GM19395 (cell line): ENCODE measurements at regions not wholly inside any gene's neighbourhood (a gene's known extent, or its start where the extent isn't known, plus 50 kb on each side); places are given as distances from the start of the nearest gene placed in this dataset.
A peak's percentile ranks its signal among the peaks of the same experiment; 100 is the strongest.
"Not testable (repeated sequence)": the region's sequence is repeated elsewhere in the genome, so short reads cannot be mapped to it uniquely, and the experiment has no call there.

Source experiments
- ATAC-seq: cut with Tn5 transposase; IDR thresholded peaks from one replicate; pipeline ENCODE4 v1.9.1; 2021; ENCODE audit warnings: mild to moderate bottlenecking, moderate library complexity; ENCODE audit not compliant: unreplicated experiment

DNA sequence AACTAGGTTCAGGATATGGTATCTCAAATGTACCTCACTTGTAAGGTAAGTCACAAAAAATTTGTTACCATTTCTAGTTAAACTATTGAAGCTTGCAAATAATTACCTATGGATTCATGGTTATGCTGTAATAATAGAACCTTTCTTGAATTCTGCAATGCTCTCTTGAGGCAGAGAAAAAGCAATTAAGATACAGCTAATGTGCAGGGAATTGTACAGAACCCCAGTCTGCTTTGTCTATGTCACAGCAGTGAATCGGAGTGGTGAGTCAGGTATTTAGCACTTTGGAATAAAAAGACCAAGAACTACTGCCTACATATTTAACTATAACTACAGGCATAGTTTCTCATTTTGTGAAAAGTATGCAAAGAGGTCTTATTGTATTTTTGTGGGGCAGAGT is 228.7 kb upstream of the GOT2 start:
- no peak for ATAC-seq

DNA sequence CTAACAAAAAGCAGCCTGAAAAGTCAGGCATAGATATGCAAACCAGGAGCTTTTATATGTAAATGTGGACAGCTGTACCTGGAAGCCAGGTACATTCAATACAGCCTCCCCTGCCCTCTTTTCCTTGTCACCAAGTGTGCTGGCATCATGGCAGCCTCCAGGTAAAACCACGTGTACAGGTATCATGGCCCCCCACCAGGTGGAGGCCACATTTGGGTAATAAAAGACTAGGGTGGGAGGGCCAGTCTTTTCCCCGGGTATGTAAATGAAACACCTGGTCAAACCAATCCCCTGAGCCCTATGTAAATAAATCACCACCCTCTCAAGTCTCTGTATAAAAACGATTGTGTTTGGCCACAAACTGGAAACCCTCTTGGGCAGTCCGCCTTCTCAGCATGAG is 226.4 kb upstream of the GOT2 start:
- no peak for ATAC-seq

GRCh38 chr16:58960034-58960433 is 225.9 kb upstream of the GOT2 start:
- no peak for ATAC-seq

DNA sequence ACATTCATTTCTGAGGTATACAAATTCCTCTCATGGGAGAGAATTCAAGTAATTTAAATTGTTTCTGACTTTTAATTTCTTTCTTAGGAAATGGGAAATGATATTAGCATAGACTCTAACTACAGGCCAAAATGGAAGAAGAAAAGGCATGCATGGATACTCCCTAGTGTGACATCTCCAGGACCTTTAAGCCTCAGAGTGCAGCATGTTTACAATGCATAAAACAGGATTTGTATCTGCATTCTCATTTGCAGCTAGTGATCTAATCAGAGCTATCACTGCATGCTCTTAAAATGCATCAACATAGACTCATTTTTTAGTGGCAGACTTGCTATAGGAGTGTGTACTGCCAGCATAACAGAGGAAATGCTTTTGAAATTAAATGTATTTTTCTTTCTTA is 224.6 kb upstream of the GOT2 start:
- no peak for ATAC-seq

DNA sequence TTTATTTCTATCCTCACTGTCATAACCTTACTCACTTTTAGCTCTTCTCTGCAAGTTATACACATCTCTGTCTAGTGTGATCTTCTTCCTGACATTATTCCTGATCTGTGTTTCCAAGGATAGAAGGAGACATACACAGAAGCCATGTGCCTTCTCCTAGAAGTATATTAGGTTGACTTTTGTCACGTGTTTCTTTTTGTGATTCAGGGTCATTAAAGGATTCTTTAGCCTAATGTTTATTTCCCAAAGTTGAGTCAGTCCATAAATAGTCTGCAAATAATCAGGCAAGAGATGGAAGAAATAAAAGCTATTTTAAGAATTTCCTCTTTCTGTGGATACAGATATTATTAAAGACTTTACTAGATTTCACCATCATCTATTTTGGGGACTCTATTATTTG is 214.1 kb upstream of the GOT2 start:
- no peak for ATAC-seq

- ATAC-seq: peak; percentile 64
These were observed 206.5 kb upstream of the GOT2 start for GRCh38 chr16:58940609-58941008.

GRCh38 chr16:58938811-58939210 is 204.7 kb upstream of the GOT2 start:
- ATAC-seq: no peak

DNA sequence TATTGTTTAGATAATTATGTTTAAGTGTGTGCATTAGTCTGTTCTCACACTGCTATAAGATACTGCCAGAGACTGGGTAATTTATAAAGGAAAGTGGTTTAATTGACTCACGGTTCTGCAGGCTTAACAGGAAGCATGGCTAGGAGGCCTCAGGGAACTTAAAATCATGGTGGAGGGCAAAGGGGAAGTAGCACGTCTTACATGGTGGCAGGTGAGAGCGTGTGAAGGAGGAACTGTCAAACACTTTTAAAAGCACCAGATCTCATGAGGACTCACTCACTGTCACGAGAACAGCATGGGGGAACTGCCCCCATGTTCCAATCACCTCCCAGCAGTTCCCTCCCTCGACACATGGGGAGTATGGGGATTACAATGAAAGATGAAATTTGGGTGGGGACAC is 203.5 kb upstream of the GOT2 start:
- no peak for ATAC-seq

DNA sequence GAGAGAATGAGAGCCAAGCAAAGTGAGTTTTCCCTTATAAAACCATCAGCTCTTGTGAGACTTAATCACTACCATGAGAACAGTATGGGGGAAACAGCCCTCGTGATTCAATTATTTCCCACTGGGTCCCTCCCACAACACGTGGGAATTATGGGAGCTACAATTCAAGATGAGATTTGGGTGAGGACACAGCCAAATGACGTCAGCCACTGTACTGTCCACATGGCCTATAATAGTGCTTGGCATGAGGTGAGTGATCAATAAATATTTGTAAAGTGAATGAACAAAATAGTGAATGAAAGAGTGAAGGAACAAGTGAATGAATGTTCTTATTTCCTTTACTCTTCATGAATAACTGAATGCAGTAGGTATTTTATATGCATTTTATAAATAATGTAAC is 199.1 kb upstream of the GOT2 start:
- ATAC-seq: no peak

DNA sequence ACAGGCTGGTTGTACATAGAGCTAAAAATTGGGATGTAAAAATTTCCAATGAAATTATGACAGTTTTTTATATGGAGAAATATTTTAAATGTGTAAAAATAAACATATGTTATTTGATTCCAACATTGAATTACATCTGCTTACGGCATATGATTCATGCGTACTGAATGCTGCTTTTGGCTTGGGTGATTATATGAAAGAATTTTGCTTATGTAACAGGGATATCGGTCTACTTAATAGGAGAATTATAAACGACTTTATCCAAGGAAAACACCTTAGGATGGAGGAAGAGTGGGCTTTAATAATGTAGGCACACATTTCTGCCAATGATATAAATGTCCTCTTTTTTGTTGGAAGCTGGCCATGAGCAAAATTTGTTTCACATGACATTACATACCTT is 197.3 kb upstream of the GOT2 start:
- no peak for ATAC-seq

DNA sequence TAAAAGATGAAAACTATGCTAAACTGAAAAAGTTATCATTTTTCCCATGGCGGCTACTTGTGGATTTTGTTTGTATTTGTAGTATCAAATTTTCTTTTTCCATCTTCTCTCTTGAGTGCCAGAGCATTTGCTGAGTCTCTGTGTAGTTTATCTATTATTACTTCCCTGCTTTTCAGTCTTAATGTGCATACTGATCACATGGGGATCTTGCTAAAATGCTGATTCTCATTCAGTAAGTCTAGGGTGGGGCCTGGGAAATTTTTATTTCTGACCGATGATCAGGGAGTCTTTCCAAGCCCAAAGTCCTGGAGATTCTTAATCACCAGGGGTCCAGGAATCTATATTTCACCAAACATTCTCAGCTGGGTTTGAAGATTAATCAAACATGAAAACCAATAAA is 189.0 kb upstream of the GOT2 start:
- ATAC-seq: no peak

DNA sequence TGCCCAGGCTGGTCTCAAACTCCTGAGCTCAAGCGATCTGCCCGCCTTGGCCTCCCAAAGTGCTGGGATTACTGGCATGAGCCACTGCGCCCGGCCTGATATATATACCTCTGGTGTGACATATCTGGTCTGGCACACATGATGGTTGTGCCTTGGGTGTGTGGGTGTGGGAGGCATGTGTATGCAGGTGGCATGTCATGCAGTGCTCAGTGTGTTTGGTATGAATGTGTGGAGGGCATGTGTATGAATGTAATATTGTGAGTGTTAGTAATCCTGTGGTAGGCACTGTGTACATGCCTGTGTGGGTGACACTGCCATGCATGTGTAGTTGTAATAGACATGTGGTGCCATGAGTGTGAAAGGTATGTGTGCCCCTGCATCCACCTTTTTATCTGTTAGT is 179.3 kb upstream of the GOT2 start:
- ATAC-seq: no peak

DNA sequence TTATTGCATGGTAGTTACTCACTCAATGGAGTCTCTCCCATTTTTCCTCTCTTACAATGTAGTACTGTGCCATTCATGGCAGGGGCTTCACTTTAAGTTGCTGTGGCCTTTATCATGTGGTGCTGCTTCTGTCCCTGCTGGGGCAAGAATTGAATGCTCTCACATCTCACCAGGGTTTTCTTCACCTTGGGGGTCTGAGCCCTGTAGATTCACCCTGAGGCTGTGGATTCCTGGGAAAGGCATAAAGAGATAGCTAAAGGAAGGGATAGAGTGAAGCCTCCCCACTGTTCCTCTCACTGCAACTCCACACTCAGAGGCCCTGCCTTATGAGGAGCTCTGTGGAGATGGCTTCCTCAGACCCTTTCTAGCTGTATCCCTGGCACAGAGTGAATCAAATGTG is 178.5 kb upstream of the GOT2 start:
- no peak for ATAC-seq

DNA sequence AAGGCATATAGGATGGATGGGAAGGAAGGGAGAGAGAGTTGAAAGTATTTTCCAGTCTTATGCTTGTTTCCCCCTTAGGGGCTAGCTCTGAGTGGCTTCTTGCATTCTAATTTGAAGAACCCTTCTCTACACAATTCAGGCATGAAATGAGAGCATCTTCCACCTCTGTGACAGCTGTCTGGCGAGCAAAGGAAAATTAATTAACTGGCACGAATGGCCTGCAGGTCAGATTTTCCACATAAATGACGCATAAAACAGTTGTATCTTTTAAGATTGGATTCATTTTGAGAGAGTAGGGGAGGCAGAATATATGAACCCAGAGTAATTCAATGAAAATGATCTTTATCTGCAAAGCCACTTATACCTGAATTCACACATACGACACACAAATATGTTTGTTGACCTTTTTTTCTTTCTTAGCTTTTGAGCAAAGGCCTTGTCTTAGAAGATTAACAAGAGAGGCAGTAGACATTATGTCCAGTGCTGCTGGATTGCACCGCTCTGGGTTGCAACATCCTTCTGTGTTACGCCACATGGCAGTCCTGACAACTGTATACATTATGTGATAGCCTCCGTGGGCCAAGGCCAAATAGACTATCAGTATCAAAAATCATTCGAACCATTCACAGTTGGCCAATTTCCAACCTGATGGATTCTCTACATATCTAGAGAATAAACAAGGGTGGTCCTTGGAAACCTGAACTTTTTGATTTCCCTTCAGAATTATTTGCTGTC is 173.0 kb upstream of the GOT2 start:
- ATAC-seq: no peak

DNA sequence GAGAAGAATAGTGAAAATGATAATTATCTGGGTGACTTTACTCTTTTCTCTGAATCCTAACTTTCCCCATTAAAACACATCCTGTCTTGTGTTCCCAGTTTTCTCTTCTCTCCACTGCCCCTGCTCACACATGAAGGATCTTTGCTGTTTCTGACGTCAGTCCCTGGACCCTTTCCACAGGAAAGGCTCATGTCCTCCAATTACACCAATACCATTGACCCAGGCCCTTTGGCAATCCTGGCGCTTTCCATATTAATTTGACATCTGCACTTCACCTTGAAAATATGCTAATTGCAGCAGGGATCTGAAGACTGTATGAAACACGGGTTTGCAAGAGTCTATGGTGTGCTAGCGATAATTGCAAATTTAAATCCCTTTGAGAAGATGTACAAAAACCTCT is 170.2 kb upstream of the GOT2 start:
- no peak for ATAC-seq

DNA sequence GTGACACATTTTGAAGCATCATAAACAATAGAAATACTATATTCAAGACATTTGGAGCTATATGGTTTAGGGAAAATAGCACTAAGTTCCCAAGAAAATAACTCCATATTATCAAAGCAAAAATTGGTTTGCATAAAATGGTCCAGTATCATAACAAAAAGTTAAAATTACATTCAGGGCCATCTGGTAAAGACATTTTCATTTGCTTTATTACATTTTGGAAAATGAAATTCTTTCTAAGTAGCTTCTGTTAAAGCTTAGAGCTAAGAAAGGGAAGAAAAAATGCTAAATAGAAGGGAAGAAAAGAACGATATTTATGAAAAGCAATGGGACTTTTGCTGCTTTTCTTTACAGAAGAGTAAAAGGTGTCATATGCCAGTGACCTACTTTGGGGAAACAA is 155.4 kb upstream of the GOT2 start:
- ATAC-seq: no peak

GRCh38 chr16:58885528-58886170 is 151.5 kb upstream of the GOT2 start:
- peak; percentile 39 for ATAC-seq

DNA sequence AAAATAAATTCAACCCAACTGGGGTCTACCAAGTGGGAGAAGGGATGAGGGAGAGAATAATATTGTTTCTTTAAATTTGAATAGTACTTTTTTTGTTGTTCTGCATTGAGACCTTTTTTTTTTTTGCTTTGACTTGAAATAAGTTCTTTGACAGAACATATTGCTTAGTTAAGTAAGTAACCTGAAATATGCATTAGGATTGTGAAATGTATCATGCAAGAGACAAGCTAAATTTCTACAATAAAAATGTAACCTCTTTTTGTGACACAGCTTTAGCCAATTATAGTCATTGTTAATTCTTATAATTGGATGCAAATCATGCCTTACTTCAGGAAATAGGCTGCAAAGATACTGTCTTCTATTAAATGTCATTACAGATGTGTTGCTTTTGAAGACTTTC is 150.0 kb upstream of the GOT2 start:
- ATAC-seq: no peak

GRCh38 chr16:58883131-58883530 is 149.0 kb upstream of the GOT2 start:
- ATAC-seq: no peak

DNA sequence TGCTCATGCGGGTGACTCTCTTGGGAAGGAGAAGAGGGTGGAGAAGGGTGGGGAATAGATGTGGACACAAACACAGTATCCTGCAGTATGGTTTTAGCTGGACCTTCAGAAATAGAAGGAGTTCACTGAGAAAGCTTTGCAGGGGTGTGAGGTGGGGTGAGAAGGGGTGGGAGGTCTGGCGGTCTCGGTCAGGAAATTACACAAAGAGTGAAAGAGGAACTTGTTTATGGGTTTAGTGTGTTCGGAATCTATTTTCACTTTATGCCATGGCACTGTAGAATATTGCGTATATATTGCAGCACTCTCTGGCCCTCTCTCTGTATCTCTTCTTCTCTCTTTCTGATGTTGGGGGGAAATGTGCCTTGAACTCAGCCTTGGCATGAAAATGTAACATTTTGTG is 148.2 kb upstream of the GOT2 start:
- ATAC-seq: peak; percentile 98

DNA sequence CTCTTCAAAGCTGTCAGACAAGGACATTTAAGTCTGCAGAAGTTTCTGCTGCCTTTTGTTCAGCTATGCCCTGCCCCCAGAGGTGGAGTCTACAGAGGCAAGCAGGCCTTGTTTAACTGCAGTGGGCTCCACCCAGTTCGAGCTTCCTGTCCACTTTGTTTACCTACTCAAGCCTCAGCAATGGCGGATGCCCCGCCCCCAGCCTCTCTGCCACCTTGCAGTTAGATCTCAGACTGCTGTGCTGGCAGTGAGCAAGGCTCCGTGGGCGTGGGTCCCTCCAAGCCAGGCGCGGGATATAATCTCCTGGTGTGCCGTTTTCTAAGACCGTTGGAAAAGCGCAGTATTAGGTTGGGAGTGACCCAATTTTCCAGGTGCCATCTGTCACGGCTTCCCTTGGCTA is 144.5 kb upstream of the GOT2 start:
- not testable (repeated sequence) for ATAC-seq

DNA sequence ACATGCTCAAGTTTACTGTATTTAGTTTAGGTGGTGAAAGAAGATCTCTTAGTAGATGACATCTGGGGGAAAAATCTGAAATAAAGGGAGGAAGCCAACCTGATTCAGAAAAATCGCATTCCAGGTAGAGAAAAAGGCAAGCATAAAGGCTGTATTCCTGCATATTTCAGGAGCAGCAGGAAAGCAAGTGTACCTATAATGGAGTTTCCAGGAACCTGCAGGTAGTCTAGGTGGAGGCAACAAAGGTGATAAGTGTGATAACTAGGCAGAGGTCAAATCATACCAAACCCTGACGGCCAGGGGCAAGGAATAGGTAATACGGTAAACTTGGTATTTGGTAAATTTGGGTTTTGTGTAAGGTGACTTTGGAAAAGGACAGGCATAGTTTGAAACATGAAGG is 132.8 kb upstream of the GOT2 start:
- no peak for ATAC-seq

GRCh38 chr16:58863761-58864160 is 129.6 kb upstream of the GOT2 start:
- no peak for ATAC-seq
